GM19023 (cell line): ENCODE measurements at regions not wholly inside any gene's neighbourhood (a gene's known extent, or its start where the extent isn't known, plus 50 kb on each side); places are given as distances from the start of the nearest gene placed in this dataset.

ENCODE experiments used
- ATAC-seq: cut with Tn5 transposase; IDR thresholded peaks from one replicate; pipeline ENCODE4 v1.9.1; 2021; ENCODE audit warnings: mild to moderate bottlenecking, moderate library complexity; ENCODE audit not compliant: unreplicated experiment

DNA sequence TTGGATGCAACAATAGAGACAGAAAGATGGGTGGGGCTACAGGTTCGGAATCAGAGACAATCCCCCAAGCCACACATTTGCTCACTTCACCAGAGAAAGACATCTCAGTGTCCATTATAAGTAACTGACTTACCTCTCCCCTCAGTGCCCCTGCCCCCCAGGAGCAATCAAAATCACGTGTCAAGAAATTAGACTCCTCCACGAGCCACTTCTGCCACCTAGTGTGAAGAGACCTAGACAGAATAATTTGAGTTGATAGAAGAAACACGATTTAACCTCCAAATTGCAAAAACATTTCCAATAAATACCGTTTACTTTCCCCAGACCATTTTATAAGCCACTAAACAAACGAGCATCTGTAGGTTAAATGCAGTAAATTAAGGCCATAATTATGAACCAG lies 123.2 kb downstream of the SLC30A10 start:
- ATAC-seq: no peak

DNA sequence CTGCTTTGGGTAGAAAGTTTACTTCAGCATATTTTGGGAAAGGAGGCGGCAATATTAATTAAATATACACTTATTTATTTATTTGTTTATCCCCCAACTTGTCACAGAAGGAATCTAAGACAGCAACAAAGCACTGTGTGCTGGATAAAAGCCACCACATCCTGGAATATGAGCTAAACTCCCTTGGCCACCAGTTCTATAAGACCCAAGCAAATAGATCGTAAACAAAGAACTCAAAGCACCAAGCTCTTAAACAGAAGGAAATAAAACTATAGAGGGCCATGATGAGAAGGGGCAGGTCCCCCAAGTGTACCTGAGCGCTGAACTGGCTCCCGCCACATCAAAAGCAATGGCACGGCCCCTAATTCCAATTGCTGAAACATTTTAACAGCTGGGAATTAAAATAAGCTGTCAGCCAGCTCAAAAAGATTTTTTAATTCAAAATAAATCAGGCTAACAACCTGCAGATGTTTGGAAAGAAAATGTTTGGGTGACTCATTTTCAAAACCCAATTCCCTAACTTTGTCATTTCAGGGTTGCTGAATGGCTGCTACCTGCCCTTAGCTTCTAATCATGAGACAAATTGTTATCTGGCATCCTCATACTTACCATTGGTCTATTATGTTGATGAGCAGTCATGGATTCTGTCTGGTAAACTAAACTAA lies 127.1 kb downstream of the SLC30A10 start:
- no peak for ATAC-seq

DNA sequence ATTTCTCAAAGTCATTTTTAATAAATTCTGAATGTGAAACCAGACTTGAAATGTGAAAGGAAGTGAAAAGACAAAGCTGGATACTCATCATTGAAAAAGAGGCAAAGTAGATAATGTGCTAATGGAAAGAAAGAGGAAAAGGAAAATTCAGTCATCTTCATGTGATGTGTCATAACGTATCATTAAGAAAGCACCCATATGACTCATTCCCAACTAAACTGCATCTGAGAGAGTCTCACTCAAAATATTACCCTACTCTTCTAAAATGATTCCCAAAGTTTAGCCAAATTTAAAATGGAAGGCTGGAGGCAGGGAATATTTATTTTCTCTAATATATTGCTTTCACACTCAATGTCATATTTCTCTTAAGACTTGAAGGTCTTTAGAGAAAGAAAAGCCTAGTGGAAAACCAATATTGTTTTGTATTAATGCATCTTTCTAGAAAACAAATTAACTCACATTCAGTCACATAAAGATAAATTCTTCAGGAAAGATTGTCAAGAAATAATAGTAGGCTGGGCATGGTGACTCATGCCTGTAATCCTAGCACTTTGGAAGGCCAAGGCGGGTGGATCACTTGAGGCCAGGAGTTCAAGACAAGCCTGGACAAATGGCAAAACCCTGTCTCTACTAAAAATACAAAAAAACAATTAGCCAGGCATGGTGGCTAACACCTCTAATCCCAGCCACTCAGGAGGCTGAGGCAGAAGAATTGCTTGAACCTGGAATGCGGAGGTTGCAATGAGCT lies 129.9 kb downstream of the SLC30A10 start:
- ATAC-seq: no peak

DNA sequence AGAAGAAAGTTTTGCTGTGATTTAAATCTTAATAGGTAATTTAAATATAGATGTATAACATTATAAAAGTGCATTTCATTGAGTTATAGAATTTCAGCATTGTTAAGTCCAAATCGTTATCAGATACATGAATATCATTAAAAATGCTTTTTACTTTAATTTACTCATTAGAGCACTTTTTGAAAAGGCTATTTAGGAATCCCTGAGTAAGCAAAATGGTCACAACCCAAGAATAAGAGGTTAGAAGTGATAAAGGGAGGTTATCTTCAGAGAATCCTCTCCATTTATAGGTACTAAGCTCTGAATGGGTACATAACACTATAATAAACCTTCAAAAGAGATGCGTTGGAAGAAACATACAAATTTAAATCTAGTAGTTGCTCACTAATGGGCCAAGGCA lies 130.7 kb downstream of the SLC30A10 start:
- no peak for ATAC-seq

DNA sequence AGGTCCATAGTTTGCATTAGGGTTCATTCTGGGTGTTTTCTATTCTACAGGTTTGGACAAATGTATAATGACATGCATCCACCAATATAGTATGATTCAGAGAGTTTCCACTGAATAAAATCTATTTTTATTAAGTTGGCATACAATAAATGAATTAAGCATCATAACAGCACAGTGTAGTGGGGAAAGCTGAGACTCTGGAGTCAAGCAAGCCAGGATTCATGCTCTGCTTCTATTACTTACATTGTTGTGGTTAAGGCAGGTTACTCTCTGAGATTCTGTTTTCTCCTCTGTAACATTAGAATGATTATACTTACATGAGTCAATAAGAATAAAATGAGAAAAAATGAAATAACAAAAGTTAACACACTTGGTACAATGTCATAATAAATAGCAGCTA lies 131.3 kb downstream of the SLC30A10 start:
- ATAC-seq: no peak

DNA sequence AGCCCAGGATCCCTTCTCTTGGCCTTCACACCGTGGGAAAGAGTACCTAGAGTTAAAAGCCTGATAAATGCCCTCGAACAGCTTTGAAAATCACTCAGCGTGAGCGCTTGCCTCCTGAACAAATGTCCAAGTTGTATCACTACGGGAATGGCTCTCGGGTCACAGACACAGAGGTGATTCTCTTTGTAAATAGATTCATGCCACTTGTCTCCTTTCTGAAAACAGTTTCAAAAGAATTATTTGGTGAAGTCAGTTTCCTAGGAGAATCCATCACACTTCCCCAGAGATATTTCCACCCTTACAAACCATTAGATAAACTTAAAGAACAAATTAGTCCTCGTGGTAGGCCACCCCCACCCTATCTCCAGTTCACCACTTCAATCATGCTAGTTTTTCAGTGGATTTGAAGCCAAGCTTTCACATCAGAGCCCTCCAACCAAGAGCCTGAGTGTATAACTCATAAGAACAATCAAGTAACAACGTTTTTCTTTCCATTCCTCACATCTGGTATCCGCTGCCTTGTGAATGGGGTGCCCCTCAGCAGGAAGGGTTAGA lies 132.9 kb downstream of the SLC30A10 start:
- ATAC-seq: no peak

DNA sequence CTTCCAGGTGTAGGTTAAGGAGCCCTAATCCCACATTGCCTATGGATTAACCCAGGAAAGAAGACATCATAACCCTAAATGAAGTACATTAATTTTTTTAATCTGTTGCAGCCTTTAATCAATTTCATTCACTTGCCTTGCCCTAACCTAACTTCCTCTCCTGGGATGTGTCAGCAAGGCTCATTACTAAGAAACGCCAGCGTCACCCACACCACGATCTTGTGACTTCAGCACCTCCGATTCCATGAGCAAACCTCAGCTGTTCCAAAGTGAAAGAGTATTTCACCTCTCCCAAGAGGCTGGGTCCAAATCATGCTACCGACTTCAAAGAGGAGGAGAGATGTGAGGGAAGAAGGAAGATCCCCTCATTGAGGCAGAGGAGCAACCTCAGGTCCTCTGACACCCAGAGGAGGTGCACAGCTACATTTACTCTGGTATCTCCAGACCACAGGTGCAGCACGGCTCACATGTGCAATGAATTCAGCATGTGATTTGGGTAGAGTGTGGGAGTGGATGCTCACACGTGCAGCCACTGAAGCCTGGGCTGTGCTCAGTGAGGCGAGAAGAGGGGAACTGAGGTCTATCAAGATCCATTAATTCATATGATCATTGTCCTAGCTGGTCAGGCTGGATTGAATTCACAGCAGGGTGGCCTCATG lies 134.1 kb downstream of the SLC30A10 start:
- peak; percentile 60 for ATAC-seq

DNA sequence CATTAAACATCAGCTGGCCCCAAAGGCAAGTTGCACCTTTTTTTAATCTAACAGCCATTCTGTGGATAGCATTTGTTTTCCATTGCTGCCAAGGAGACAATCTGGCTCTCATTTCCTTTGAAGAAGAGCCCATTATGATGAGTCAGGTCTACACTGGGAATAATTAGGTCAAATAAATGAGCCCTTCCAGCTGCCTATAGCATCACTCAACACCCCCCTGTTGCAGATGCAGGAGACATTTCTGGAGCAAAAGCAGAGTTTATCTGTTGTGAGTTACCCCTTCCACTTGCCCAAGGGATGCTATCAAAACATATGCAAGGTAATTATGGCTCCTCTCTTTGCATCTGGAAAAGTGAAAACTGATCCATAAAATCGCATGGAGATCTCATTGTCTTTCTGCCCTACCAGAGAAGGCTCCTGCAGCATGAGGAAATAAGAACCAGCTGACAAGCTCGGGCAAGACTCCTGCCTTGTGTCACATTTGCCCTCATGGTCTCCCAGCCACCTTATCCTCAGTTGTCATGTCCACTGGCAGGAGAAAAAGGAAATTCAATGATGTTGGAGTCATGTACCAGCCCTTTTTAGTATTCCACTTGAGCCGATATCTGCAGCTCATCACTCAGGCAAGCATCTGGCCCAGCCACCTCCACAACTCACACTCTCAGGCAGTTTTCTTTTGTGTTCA lies 135.9 kb downstream of the SLC30A10 start:
- ATAC-seq: no peak

DNA sequence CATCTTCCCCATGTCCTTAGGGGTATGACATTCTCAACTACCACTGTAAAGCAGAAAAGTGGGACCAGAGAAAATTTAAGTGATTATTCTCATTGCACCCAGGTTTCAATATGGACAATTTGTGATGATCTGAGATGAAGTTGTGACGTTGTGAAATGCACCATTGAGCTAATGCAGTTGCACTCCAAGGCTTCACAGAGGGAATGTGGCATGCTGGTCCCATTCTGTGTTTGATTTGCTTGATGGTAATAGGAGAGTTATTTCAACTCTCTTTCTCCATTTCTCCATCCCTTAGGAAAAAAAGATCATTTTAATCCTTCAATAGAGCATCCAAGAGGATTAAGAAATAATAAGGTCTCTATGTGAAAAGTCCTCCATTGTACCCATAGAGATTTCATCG lies 136.6 kb downstream of the SLC30A10 start:
- no peak for ATAC-seq

DNA sequence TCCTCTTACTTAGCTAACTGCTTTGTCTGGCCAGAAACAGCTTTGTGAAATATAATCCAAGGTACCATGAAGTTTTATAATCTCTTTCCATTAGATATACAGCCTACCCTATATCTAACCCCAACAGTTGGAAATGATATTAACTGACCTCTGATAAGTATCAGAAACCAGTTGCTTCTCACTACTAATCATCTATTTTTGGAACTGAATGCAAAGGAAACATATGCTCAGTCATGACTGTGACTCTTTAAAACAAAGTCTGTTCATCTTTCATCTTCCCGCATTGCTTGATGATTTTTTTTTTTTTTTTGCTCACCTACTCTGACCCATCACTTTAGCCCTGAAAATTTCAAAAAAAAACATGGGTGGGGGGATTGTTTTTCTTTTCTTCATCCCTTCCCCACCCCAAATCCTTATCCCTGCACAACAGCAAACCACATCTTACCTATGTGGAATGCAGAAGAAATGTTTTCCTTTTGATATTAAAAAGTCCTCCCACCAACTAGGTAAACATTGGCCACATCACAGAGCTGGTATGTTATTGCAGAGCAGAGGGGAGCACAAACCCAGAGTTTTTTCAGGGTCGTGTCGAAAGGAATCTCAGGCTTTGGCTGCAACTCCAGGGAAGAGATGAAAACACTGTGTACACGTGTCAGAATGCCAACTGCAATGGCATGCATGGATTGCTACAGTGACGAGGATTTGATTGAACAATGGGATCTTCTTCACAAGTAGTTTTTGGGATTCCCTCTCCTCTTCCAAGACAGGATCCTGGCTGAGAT lies 137.3 kb downstream of the SLC30A10 start:
- ATAC-seq: no peak

DNA sequence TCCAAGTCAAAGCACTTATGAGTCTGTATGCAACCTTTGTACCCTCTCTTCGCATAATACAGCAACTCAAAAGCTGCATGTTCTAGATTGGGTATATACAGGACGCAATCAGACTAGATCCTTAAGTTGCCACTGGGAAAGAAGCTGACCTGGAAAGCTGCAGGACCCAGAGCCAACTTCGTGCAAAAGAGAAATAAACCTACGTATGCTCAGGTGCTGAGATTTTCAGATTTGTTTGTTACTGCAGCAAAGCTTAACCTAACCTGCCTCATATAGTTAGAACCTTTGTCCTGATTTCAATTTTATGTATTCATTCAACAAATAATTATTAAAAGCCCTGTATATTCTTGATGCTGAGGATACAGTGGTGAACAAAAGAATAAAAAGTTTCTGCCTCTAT lies 139.7 kb downstream of the SLC30A10 start:
- no peak for ATAC-seq

DNA sequence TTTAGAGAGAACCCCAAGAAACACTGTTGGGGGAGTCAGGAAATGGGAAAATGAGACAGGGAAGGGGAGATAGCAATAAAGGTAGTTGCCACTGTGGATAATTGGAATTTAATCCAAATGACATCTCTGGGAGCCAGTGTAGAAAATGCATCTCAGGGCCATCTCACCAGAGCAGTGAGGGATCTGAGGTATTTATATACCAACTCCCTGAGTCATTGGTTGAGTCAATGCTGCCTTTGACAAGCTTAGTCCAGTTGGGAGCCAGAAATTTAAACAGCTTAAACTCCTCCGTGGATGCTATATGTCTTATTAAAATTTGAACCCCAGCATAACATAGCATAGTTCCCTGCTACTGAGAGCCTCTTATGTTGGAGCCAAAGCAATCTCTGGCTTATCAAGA lies 140.3 kb downstream of the SLC30A10 start:
- no peak for ATAC-seq

DNA sequence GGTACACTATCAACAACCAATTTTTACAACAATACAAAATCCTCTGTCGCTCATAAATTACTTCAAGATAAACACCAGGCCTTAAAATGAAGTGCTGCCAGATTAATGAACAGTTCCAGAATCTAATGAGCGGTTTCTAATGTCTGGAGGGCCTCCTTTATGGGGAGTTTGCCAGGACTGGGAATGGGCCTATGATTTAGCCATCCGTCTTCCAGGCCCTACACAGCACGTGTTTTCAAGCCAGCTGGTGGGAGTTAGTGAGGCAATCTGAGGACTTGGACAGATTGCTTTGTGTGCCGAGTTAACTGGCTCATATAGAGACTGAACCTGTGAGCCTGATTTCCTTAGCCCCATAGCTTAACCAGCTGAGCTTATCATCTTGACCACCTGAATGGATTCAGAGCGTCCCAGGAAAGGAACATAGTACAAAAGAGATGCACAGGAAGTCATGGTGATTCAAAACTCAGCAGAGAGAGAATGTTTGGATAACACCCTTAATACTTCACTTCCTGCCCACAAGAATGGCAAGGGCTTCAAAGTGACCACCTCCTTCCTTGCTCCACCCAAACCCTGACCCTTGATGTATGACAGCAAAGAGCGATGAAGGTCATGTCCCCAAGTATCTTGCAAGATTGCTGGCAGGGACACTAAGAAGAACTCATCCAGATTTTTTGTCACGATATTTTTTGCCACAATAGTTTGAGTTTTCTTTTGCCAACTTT lies 143.5 kb downstream of the SLC30A10 start:
- no peak for ATAC-seq

DNA sequence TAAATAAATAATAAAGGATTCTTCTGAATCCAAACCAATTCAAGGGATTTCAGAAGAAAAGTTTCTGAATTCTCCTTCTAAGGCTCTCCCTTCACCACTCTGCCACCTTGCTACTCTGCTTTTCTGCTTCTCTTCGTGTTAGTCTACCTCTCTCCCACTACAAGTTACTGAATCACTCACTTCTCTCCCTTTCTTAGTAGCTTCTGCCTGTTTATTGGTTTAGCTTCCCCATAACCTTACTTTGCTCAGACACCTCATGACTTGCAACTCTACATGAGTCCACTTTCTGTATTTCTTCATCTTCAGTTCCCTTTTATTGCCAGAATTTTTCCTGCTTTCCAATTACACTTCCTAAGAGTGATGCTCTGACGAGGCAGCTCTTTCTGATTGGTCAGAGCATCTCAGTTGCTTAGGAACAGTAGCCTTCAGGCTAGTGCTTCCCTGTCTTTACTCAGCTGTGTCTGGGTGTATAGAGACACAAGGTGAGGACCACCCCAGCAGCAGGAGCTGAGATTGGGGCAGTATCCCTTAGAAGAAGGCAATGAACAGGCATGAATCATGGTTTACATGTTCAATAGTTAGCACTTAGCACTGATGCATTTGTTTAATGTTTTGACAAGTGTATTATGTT lies 144.6 kb downstream of the SLC30A10 start:
- no peak for ATAC-seq

DNA sequence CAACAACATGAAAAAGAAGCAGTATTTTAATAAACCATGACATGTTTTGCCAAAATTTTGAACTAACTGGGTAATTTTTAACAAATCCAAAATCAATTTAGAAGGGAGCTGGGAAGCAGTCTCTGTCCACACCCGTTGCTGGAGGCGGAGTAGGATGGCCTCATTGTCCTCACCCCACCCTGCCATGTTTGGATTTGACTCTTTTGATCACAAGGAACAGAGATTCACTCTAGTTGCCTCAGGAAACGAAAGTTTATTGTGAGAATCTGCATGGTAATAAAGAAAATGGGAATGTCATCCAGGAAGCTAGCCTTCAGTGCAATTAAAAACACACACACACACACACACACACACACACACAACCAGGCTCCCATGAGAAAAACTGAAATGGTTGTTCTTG lies 145.4 kb downstream of the SLC30A10 start:
- ATAC-seq: no peak

DNA sequence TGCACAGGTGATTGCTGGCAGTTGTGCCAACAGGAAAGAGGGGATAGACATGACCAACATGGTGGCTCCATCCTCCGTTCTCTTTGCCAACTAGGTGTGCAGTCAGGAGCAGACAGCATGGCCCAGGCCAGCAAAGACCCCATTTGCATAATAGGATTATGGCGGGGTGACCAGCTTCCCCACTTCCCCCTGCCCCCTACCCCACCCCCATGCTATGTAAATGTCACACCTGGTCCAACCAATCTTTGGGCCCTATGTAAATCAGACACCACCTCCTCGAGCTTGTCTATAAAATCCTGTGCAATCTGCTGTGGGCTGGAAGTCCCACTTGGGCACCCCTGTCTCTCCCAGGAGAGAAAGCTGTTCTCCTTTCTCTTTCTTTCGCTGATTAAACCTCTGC lies 146.0 kb downstream of the SLC30A10 start:
- ATAC-seq: no peak

DNA sequence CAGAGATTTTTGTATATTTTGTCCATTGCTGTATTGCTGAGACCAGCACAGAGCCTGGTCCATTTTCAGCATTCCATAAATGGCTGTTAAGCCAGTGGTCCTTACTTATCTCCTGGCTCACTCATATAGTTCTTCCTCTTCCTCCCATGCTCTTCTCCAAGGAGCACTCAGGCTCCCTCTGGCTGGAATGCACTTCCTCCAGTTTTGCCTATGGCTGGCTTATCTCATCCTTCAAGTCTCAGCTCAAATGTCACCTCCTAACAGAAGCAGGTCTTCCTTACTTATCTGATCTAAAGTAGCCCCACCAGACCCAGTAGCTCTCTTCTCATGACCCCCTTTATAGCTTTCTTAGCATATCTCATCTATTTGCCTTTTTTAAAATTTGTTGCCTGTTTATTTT lies 146.9 kb downstream of the SLC30A10 start:
- ATAC-seq: no peak

DNA sequence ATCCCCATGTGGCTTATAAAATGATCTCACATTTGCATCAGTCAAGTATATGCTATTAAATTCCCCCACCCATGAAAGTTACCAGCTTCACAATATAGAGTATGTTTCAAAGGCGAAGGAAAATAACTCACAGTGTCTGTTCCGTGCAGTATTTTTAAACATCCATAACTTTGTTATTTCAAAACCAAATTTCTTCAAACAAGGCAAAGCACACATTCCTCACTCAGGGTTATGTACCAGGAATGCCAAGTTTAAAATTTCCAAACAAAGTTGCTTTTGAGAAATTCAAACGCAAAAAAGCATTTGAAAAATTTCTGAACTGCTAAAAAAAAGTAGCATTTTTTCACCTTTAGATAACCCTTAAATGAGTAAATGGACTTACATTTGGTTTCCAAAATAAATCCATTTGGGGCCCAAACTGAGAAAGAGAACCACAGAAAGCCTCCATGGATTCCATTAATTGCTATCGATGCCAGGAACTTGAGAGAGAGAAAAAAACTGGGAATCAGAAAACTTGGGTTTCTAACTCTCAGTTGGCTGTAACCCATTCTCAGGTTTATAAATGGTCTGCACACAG lies 149.5 kb downstream of the SLC30A10 start:
- ATAC-seq: no peak

DNA sequence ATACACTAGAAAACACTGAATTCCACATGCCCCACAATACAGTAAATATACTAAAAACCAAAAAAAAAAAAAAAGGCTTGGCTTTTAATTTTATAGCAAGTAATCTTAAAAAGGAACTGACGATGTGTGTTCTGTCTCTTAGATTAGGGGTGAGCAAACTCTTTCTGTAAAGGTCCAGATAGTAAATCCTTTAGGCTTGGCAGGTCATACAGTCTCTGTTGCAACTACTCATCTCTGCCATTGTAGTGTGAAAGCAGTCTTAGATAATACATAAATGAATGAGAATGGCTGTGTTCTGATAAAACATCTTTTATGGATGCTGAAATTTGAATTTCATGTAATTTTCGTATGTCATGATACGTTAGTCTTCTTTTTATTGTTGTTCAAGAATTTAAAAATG lies 150.2 kb downstream of the SLC30A10 start:
- no peak for ATAC-seq
